ENCODE measurements at regions not wholly inside any gene's neighbourhood (a gene's known extent, or its start where the extent isn't known, plus 50 kb on each side); places are given as distances from the start of the nearest gene placed in this dataset.
"Not testable (repeated sequence)": the region's sequence is repeated elsewhere in the genome, so short reads cannot be mapped to it uniquely, and the experiment has no call there.

DNA sequence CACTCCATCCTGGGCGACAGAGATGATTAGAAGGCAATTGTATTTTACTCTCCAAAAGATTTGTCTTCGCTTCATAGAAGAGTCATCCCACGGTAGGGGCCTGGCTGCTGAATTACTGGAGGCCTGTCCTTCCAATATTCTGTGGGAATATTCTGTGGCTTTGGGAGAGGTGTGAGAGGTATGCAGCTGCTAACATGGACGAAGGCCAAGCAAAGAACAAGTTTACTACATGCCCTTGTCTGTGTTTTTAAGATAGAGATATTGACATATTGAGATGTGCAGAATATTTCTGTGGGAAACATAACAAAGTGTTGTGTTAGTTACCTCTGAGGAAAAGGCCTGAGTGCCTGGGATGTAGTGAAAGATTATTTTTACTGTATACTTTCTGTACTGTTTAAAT lies 71.8 kb upstream of the SMIM15 start:
- DNase-seq (no peak), FAIRE-seq (no peak)
- Histone ChIP-seq H3K4me3 (ENCODE audit: low read depth in 1 of 3, low read length in 3 of 3) (no peak overlapping the region), H3K4me1 (ENCODE audit: control insufficient read depth in 3 of 3, insufficient read depth in 2 of 3, low read depth in 1 of 3, low read length in 2 of 3) (no peaks in the 10 kb centered on the region), H3K9me3 (ENCODE audit: control insufficient read depth in 2 of 2, insufficient read depth in 1 of 2, low read depth in 1 of 2, low read length in 1 of 2) (peaks cover 2 to 21% of the 10 kb centered on the region in 2 donors), H3K27ac (ENCODE audit: low read depth in 1 of 3, low read length in 2 of 3) (no peak overlapping the region), H3K36me3 (ENCODE audit: control insufficient read depth in 3 of 3, insufficient read depth in 2 of 3, low read depth in 1 of 3, low read length in 3 of 3) (no peaks in the 10 kb centered on the region), H3K27me3 (ENCODE audit: control insufficient read depth in 3 of 3, insufficient read depth in 3 of 3, low read length in 3 of 3) (no peaks in the 10 kb centered on the region)
- WGBS, 3 donors, result 72 to 88% (median 75%) methylated on average over 4 of the region's 4 CpGs

DNA sequence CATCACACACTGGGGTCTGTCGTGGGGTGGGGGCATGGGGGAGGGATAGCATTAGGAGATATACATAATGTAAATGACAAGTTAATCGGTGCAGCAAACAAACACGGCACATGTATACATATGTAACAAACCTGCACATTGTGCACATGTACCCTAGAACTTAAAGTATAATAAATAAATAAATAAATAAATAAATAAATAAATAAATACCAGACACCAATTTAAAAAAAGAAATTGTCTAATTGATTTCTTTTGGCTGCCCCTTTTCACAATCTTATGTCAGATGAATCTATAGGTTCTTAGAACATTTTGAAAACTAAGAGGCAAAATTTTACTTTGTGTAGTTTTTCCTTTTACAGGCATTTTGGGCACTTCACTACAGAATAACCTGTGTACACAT lies 74.4 kb upstream of the SMIM15 start:
- H3K9me3 ChIP-seq (ENCODE audit: control insufficient read depth in 2 of 2, insufficient read depth in 1 of 2, low read depth in 1 of 2, low read length in 1 of 2), result peaks cover 2 to 13% of the 10 kb centered on the region in 2 donors
- H3K27ac ChIP-seq (ENCODE audit: low read depth in 1 of 3, low read length in 2 of 3); FAIRE-seq; DNase-seq; H3K36me3 ChIP-seq (ENCODE audit: control insufficient read depth in 3 of 3, insufficient read depth in 2 of 3, low read depth in 1 of 3, low read length in 3 of 3); H3K4me3 ChIP-seq (ENCODE audit: low read depth in 1 of 3, low read length in 3 of 3); H3K27me3 ChIP-seq (ENCODE audit: control insufficient read depth in 3 of 3, insufficient read depth in 3 of 3, low read length in 3 of 3); H3K4me1 ChIP-seq (ENCODE audit: control insufficient read depth in 3 of 3, insufficient read depth in 2 of 3, low read depth in 1 of 3, low read length in 2 of 3): not testable (repeated sequence)
- WGBS, 3 donors, result 89 to 92% (median 91%) methylated on average over 3 of the region's 3 CpGs

DNA sequence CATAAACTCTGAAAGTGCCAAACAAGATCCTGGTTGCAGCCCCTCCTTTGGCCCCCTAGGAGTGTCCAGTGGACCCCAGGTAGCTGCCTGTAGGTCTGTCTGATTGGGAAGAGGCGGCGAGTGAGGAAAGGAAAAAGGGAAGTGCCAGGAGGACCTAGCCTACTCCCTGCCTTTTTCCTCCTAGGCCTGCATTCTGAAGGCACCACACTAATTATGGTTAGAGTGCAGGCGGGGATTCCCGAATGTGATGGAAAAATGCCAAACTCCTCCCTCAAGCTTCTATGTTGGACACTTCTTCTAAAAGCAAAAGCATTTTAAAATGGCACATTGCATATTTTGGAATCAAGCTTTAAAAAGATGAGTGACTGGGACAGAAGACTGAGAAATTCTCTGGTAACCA lies 83.2 kb upstream of the SMIM15 start:
- no peak overlapping the region for H3K4me3 ChIP-seq (ENCODE audit: low read depth in 1 of 3, low read length in 3 of 3)
- peaks cover 0 to 9% of the 10 kb centered on the region in 2 donors for H3K9me3 ChIP-seq (ENCODE audit: control insufficient read depth in 2 of 2, insufficient read depth in 1 of 2, low read depth in 1 of 2, low read length in 1 of 2)
- whole genome bisulfite sequencing, 3 donors, result 48 to 70% (median 53%) methylated on average over 4 of the region's 4 CpGs
- H3K36me3 ChIP-seq (ENCODE audit: control insufficient read depth in 3 of 3, insufficient read depth in 2 of 3, low read depth in 1 of 3, low read length in 3 of 3), result no peaks in the 10 kb centered on the region
- DNase-seq (no peak), FAIRE-seq (no peak)
- H3K27me3 ChIP-seq (ENCODE audit: control insufficient read depth in 3 of 3, insufficient read depth in 3 of 3, low read length in 3 of 3), result no peaks in the 10 kb centered on the region
- H3K4me1 ChIP-seq (ENCODE audit: control insufficient read depth in 3 of 3, insufficient read depth in 2 of 3, low read depth in 1 of 3, low read length in 2 of 3), result no peaks in the 10 kb centered on the region
- H3K27ac ChIP-seq (ENCODE audit: low read depth in 1 of 3, low read length in 2 of 3), result no peak overlapping the region

DNA sequence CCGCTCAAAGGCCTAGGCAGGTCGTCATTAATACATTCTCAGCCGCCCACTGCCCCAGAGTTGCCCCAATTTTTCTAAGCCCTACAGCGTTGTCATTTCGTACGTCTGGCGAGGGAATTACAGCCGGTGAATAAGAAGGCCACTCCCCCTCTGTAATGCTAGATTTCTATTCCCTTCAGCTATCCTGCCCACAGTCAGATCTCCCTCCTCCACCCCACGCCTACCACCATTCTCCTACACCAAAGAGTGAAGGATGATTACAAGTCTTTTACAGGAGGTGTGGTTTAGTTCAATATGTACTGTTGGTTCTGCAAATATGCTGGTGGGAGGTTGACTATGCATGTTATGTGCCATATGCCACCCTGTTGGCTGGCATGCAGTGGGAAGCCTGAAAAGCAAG lies 83.7 kb upstream of the SMIM15 start:
- peaks cover 0 to 9% of the 10 kb centered on the region in 2 donors for H3K9me3 ChIP-seq (ENCODE audit: control insufficient read depth in 2 of 2, insufficient read depth in 1 of 2, low read depth in 1 of 2, low read length in 1 of 2)
- WGBS, 3 donors, result 67 to 75% (median 73%) methylated on average over 9 of the region's 9 CpGs
- FAIRE-seq (no peak), DNase-seq (peak; percentile 35 to 43)
- H3K4me1 ChIP-seq (ENCODE audit: control insufficient read depth in 3 of 3, insufficient read depth in 2 of 3, low read depth in 1 of 3, low read length in 2 of 3), result no peaks in the 10 kb centered on the region
- H3K27me3 ChIP-seq (ENCODE audit: control insufficient read depth in 3 of 3, insufficient read depth in 3 of 3, low read length in 3 of 3), result no peaks in the 10 kb centered on the region
- no peak overlapping the region for H3K4me3 ChIP-seq (ENCODE audit: low read depth in 1 of 3, low read length in 3 of 3)
- H3K27ac ChIP-seq (ENCODE audit: low read depth in 1 of 3, low read length in 2 of 3), result no peak overlapping the region
- H3K36me3 ChIP-seq (ENCODE audit: control insufficient read depth in 3 of 3, insufficient read depth in 2 of 3, low read depth in 1 of 3, low read length in 3 of 3), result no peaks in the 10 kb centered on the region

DNA sequence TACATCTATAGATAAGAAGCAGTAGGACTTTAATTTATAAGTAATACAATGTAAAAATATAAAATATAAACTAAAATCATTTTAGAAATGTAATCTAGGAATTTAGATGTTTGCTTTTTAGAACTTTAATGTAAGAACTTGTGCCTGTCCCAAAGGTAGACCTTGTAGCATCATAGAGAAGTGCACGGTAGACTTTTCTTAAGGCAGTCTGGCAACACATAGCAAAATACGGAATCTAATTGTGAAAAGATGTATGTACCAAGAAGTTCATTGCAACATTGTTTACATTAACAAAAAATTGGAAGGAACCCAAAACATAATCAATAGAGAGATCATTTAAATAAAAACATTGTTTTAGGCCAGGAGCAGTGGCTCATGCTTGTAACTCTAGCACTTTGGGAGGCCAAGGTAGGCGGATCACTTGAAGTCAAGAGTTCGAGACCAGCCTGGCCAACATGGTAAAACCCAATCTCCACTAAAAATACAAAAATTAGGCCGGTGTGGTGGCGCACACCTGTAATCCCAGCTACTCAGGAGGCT lies 84.6 kb upstream of the SMIM15 start:
- no peak overlapping the region for H3K27ac ChIP-seq (ENCODE audit: low read depth in 1 of 3, low read length in 2 of 3)

DNA sequence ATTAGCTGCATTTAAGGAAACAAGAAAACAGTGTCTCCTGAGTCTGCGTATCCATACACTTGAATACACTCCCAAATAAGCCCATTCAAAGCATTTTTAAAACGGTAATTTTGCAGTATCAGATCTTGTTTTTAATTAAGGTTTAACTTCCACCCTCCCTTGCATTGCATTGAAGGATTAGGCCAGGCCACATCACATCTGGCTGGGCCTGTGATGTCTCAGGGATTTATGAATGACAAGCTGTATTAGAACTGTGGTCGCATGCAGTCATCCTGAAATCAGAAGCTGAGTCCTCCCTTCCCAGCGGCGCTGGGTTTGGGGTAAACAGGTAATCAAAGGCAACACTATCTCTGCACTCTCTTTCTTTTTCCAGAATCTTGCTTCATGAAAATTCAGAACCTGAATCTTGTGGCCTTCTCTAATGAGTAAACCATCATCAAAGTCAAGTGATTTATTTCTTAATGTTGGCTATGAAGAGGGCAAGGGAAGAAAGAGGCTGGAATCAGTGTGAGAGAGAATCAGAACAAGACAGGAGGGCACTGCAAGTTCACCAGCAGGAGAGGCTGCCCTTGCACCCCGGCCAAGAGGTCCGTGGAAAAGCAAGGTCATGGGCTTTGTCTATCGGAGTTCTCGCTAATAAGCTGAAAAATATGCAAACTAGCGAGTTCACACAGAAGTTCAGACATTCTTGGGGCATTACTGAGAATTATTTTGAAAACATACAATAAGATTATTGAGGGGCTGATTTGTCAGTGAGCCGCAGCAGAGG lies 80.0 kb upstream of the ZSWIM6 start:
- WGBS, 3 donors, result 81 to 89% (median 86%) methylated on average over 11 of the region's 11 CpGs
- no peak for FAIRE-seq
- H3K27ac ChIP-seq (ENCODE audit: low read depth in 1 of 3, low read length in 2 of 3), result no peak overlapping the region

More for the DNA sequence above, 84.6 kb upstream of the SMIM15 start:
- Histone ChIP-seq H3K27me3 (ENCODE audit: control insufficient read depth in 3 of 3, insufficient read depth in 3 of 3, low read length in 3 of 3) (peaks cover 0 to under 1% (median 0%) of the 10 kb centered on the region in 3 donors), H3K4me1 (ENCODE audit: control insufficient read depth in 3 of 3, insufficient read depth in 2 of 3, low read depth in 1 of 3, low read length in 2 of 3) (no peaks in the 10 kb centered on the region), H3K9me3 (ENCODE audit: control insufficient read depth in 2 of 2, insufficient read depth in 1 of 2, low read depth in 1 of 2, low read length in 1 of 2) (peaks cover 0 to 9% of the 10 kb centered on the region in 2 donors), H3K4me3 (ENCODE audit: low read depth in 1 of 3, low read length in 3 of 3) (no peak overlapping the region), H3K36me3 (ENCODE audit: control insufficient read depth in 3 of 3, insufficient read depth in 2 of 3, low read depth in 1 of 3, low read length in 3 of 3) (no peaks in the 10 kb centered on the region)
- DNase-seq (no peak), FAIRE-seq (no peak)
- 83 to 92% (median 86%) methylated on average over 6 of the region's 6 CpGs for WGBS, 3 donors

DNA sequence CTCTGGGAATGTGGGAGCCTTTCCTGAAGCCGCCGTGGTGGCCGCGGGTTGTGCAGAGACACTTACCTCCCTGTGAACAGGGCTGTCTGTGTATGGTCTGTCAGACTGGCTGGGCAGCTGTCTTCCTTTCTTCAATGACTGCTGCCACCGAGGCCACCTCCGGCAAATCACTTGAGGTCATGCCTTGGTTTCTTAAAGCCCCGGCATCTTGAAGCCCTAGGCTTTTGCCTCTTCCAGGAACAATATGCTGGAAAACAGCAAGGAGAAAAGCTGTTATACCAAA lies 79.5 kb upstream of the ZSWIM6 start:
- Histone ChIP-seq H3K27me3 (ENCODE audit: control insufficient read depth in 3 of 3, insufficient read depth in 3 of 3, low read length in 3 of 3) (peaks cover 0 to 3% (median 0%) of the 10 kb centered on the region in 3 donors), H3K4me3 (ENCODE audit: low read depth in 1 of 3, low read length in 3 of 3) (no peak overlapping the region), H3K4me1 (ENCODE audit: control insufficient read depth in 3 of 3, insufficient read depth in 2 of 3, low read depth in 1 of 3, low read length in 2 of 3) (peaks cover 2 to 5% (median 4%) of the 10 kb centered on the region in 3 donors), H3K36me3 (ENCODE audit: control insufficient read depth in 3 of 3, insufficient read depth in 2 of 3, low read depth in 1 of 3, low read length in 3 of 3) (no peaks in the 10 kb centered on the region), H3K27ac (ENCODE audit: low read depth in 1 of 3, low read length in 2 of 3) (no peak overlapping the region), H3K9me3 (ENCODE audit: control insufficient read depth in 2 of 2, insufficient read depth in 1 of 2, low read depth in 1 of 2, low read length in 1 of 2) (peaks cover 0 to 9% of the 10 kb centered on the region in 2 donors)
- DNase-seq (no peak), FAIRE-seq (no peak)
- 82 to 97% (median 91%) methylated on average over 7 of the region's 7 CpGs for WGBS, 3 donors

More for the DNA sequence above, 80.0 kb upstream of the ZSWIM6 start:
- Histone ChIP-seq H3K27me3 (ENCODE audit: control insufficient read depth in 3 of 3, insufficient read depth in 3 of 3, low read length in 3 of 3) (peaks cover 0 to 3% (median 0%) of the 10 kb centered on the region in 3 donors), H3K4me3 (ENCODE audit: low read depth in 1 of 3, low read length in 3 of 3) (no peak overlapping the region), H3K36me3 (ENCODE audit: control insufficient read depth in 3 of 3, insufficient read depth in 2 of 3, low read depth in 1 of 3, low read length in 3 of 3) (no peaks in the 10 kb centered on the region), H3K9me3 (ENCODE audit: control insufficient read depth in 2 of 2, insufficient read depth in 1 of 2, low read depth in 1 of 2, low read length in 1 of 2) (peaks cover 0 to 9% of the 10 kb centered on the region in 2 donors), H3K4me1 (ENCODE audit: control insufficient read depth in 3 of 3, insufficient read depth in 2 of 3, low read depth in 1 of 3, low read length in 2 of 3) (peaks cover 2 to 5% (median 4%) of the 10 kb centered on the region in 3 donors)
- DNase-seq, result no peak

- WGBS, 3 donors, result 62 to 73% (median 72%) methylated on average over 3 of the region's 3 CpGs
- H3K27me3 ChIP-seq (ENCODE audit: control insufficient read depth in 3 of 3, insufficient read depth in 3 of 3, low read length in 3 of 3), result peaks cover 0 to 3% (median 0%) of the 10 kb centered on the region in 3 donors
- no peak for FAIRE-seq
- H3K36me3 ChIP-seq (ENCODE audit: control insufficient read depth in 3 of 3, insufficient read depth in 2 of 3, low read depth in 1 of 3, low read length in 3 of 3), result no peaks in the 10 kb centered on the region
- no peak for DNase-seq
- no peak overlapping the region for H3K27ac ChIP-seq (ENCODE audit: low read depth in 1 of 3, low read length in 2 of 3)
- no peak overlapping the region for H3K4me3 ChIP-seq (ENCODE audit: low read depth in 1 of 3, low read length in 3 of 3)
- H3K9me3 ChIP-seq (ENCODE audit: control insufficient read depth in 2 of 2, insufficient read depth in 1 of 2, low read depth in 1 of 2, low read length in 1 of 2), result peaks cover 0 to 6% of the 10 kb centered on the region in 2 donors
- H3K4me1 ChIP-seq (ENCODE audit: control insufficient read depth in 3 of 3, insufficient read depth in 2 of 3, low read depth in 1 of 3, low read length in 2 of 3), result peaks cover 2 to 5% (median 4%) of the 10 kb centered on the region in 3 donors
These were observed 78.5 kb upstream of the ZSWIM6 start for GRCh38 chr5:61253547-61253946.

All from small intestine (tissue), 7 donors.